IPS DF 19.7 (cell line): ENCODE measurements at regions not wholly inside any gene's neighbourhood (a gene's known extent, or its start where the extent isn't known, plus 50 kb on each side); places are given as distances from the start of the nearest gene placed in this dataset.
A peak's percentile ranks its signal among the peaks of the same experiment; 100 is the strongest.
"Not testable (repeated sequence)": the region's sequence is repeated elsewhere in the genome, so short reads cannot be mapped to it uniquely, and the experiment has no call there.

Source experiments
- DNase-seq: peaks from one replicate; pipeline ENCODE4 v3.0.0-alpha.2; 2013; ENCODE audit warnings: low read depth, low spot score

DNA sequence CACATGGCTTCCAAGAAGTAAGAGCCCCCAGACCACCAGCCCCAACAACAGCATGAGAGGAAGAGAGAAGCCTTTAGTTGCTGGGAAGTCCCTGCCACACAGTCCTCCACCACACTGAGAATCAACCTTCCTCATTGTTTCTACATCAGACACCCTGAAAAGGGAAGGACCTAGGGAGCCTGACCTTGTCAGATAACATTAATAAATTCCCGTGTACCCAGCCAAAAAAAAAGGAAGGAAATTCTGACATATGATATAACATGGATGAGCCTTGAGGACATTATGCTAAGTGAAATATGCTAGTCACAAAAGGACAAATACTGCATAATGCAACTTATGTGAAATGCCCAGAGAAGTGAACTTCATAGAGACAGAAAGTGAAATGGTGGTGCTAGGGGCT, 65.6 kb upstream of the ARHGAP29 start:
- DNase-seq = no peak

DNA sequence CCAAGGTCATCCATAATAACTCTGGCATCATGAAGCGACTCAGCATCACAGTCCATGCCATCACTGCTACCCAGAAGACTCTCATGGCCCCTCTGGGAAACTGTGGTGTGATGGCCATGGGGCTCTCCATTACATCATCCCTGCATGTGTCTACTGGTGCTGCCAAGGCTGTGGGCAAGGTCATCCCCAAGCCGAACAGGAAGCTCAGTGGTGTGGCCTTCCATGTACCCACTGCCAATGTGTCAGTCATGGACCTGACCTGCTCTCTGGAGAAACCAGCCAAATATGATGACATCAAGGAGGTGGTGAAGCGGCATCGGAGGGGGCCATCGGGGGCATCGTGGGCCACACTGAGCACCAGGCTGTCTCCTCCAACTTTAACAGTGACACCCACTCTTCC, 65.1 kb upstream of the ARHGAP29 start:
- DNase-seq = no peak

DNA sequence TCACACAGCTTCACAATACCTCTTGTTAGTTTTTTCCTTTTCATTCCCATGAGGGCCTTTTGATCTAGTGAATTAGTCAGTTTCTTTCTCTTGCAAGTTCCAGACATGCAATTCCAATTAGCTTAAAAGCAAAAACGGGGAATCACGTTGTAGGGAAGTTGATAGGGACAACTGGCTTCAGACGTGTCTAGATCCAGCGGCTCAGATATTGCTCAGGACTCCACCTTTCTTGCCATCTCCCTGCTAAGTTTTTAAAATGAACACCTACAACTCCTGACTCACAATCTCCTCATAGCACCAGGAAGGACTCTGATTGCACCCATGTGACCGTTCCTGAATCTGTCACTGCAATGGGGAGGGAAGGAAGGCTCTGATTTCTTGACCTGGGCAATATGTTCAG, 63.8 kb upstream of the ARHGAP29 start:
- DNase-seq = no peak

DNA sequence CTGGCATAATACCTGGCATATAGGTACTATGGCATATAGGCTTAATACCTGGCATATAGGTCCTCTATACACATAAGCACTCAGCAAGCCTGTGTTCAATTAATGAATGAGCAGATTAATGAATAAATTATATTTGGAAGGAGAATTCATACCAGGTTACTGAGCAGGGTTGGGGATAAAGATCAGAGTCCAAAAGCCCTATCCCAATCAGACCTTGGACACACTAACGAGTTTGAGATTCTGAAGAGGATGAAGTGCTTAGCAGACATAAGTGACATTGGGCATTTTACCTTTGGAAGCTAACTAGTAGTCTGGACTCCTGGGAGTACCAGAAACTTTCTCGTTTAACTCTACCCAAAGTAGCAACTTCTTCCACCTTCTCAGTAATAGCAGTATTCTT, 63.3 kb upstream of the ARHGAP29 start:
- DNase-seq = no peak

DNA sequence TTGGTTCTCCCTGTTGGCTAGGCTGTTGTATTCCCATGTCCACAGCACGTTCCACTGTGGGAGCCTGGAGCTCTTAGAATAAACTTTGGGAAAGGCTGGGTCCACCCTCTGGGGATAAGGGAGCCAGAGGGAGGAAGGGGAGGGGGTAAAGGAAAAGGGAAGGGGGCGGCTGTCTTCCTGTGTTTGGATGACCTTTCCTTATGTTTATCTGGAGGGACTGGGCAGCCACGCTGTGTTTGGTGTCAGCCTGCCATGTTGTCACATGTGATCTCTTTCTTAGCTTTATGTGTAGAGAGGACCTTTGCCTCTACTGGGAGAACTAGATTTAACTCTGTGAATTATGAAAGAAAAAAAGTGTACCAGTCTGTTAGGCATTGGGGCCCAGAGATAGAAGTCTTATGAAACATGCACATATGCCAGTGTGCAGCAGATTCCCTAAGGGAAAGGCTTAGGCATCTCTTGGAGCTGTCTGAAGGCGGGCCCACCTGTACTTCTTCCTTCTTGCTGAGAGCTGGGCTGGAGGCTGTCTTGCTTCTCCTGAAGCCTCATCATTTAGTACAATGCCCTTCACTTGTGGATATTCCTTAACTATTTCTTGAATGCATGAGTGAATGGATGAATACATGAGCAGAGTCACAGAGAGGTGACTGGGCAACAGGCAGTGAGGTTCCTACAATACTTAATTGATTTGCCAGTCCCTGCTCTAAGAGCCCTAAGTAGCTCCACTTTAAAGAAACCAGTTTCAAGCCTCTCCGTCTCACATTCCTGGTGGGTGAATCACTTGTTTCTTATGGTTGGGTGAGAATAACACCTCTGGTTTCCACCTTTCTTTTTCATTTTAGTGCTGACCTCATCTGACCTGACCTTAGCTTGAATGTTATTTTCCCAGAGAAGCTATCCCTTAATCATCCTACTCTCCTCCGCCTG, 62.5 kb upstream of the ARHGAP29 start:
- peak; percentile 59 for DNase-seq

DNA sequence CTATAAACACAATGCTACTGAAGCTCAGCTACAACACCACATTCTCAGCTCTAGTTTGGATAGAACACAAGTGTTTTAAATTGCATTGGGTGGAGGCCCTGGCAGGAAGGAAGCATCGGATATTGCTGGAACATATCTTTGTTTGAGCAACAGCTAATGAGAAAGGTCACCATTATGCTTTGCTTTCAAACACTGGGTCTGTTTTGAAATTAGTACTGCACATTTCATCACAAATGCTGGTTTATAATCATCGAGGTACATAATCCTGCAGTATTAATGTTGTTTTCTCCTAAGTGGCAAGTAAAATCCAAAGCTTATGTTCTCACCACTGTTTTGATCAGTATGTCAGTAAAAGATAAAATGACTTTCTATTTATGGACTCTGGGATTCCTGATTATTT, 61.5 kb upstream of the ARHGAP29 start:
- DNase-seq = no peak

DNA sequence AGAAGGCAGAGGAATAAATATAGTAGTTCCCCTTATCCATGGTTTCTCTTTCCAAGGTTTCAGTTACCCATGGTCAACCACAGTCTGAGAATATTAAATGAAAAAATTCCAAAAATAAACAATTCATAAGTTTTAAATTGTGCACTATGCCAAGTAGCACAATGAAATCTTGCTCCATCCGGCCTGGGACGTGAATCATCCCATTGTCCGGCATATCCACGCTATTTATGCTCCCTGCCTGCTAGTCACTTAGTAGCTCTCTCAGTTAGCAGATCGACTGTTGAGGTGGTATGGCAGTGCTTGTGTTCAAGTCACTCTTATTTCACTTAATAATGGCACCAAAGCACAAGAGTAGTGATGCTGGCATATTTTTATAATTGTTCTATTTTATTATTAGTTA, 58.6 kb upstream of the ARHGAP29 start:
- DNase-seq = no peak

DNA sequence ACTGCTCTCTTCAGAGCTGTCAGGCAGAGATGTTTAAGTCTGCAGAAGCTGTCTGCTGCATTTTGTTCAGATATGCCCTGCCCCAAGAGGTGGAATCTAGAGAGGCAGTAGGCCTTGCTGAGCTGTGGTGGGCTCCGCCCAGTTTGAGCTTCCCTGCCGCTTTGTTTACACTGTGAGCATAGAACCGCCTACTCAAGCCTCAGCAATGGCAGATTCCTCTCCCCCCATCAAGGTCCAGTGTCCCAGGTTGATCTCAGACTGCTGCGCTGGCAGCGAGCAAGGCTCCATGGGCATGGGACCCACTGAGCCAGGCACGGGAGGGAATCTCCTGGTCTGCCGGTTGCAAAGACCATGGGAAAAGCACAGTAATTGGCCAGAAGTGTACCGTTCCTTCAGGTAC, 55.6 kb upstream of the ARHGAP29 start:
- not testable (repeated sequence) for DNase-seq

DNA sequence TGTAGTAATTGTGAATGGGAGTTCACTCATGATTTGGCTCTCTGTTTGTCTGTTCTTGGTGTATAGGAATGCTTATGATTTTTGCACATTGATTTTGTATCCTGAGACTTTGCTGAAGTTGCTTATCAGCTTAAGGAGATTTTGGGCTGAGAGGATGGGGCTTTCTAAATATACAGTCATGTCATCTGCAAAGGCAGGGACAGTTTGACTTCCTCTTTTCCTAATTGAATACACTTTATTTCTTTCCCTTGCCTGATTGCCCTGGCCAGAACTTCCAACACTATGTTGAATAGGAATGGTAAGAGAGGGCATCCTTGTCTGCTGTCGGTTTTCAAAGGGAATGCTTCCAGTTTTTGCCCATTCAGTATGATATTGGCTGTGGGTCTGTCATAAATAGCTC, 51.9 kb upstream of the ARHGAP29 start:
- DNase-seq = not testable (repeated sequence)
